Mucosa of gallbladder (tissue), 1 donor: ENCODE measurements at regions not wholly inside any gene's neighbourhood (a gene's known extent, or its start where the extent isn't known, plus 50 kb on each side); places are given as distances from the start of the nearest gene placed in this dataset.

Experiments used
- DNase-seq: peaks from one replicate; pipeline ENCODE4 v3.0.0-alpha.2; 2020; ENCODE audit warnings: low spot score
- donor health status: DM: no; HTN: no; CAD: no.

DNA sequence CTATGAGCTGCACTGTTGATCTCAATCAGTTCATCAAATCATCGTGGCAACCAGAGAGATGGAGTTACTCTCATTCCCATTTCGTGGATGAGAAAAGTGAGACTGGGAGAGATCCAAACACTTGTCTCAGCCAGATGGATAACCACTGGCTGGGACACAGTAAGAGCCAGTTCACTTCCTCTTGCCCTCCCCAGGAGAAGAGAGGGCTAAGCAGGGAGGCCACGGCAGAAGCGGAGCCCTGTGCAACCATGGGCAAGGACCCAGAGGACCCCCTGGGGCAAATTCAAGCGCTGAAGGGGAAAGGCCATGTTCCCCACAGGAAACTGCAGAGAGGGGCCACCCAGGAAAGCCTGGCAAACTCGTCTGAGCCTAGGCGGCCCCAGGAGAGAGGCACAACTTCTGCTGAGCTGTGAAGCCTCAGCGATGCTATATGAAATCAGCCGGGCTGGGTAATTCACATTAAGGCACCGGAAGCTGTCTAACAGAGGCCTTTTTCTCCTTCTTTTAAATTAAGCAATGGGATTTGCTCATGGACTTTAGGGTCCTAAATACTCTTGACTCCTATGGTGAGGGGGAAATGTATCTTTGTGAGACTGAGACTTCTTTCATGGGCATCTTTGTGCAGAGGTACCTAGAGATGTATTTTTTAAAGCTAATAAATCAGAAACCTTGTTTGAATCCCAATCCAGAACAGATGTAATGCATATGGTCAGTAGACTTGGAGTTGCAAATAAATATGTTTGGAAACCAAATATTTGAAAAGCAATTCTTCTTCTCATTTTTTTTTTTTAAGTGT is 137.1 kb upstream of the SMIM23 start:
- DNase-seq = no peak

DNA sequence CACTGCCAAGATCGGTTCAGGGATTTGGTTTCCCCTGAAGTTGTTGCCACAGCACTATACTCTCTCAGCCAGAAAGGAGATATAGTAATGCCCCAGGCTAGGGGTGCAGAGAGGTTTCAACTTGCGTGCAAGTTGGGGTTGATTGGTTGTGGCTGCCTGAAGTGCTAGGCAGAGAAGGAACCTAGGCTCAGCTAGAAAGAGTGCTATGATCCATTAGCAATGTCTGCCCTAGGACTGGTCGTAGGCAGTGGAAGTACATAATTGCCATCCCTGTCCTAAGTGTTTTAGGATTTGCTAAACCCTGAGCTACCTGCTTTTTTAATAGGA is 136.6 kb upstream of the SMIM23 start:
- DNase-seq = no peak

DNA sequence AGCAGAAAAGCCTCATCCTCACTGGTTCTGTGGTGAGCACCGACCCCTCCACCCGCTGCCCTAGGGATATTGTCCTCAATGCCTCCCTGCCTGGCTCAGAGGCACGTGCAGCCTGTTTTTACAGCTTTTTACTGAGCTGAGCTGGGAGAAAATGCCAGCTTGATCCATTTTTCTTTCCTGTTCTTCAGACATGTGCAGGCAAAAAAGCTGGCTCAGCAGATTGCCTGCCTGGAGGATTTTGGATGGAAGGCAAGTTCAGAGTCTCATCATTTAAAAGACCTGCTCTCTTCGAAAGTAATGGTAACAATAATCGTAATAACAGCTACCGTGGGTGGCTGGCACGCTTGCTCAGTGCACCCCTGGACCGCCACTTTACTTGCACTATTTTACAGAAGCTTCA is 135.0 kb upstream of the SMIM23 start:
- DNase-seq = no peak

DNA sequence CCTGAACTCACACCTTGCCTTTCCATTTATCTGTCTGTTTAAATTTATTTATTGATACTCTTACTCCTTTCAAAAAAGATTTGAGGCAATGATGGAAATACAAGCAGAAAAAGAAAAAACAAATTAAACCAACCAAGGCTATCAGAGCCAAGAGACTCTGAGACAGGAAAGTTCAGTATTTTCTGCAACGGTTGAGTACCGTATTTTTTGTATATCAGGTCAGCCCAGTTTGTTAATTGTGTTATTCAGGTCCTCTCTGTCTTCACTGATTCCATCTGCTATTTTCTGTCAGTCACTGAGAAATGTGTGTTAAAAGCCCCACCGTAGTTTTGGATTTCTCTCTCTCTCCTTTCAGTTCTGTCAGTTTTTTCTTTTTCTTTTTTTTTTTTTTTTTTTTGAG is 134.5 kb upstream of the SMIM23 start:
- DNase-seq = no peak

DNA sequence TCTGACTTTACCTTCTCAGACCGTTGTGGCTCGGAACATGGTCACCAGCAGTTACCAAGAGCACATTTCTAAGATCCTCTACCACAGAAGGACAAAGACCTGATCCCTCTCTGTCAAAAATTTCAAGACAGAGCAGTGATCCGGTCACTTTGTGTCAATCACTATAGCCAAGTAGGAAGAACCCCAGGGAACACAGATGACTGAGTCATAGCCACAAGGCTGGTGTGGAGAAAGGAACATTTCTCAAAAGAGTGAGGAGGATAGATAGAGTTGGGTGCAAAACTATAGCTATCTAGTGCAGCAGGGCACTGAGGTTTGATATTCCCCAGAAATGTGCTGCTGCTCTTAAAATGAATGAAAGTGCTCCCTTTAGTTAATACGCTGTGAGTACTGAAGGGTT is 130.7 kb upstream of the SMIM23 start:
- DNase-seq = no peak

DNA sequence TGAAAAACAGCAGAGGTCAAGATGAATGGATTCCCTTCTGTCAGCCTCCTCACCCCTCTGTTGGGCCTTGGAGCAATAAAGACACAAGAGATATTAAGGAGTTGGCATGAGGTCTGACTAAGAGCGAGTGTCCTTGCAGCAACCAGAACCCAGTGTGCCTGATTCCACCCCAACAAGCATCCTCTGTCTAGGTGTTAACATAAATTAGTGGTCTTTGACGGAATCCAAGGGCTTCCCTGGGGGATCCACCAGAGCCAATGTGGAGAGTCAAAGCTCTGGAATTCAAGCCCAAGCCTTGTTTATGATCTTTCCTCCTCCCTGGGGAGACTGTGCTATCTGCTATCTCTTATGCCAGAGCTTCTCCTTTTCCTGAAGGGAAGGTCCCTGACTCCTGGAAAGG is 128.1 kb upstream of the SMIM23 start:
- no peak for DNase-seq

DNA sequence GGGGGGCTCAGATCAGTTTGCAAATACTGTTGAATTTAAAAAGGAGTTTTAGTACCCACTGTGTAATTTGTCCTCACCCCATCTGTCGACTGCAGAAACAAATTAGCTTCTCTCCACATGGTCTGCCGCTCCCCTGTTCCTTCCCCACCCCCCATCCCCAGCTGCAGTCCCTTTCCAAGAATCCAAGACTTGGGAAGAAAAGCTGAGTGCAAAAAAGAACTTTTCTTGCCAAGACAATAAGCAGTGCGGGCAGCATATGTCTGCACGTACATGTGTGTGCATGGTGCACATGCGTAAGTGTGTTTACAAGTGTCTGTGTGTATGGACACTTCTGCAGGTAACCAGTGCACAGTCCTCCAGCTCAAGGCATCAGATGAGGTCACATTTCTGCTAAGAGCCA is 125.7 kb upstream of the SMIM23 start:
- DNase-seq = no peak

DNA sequence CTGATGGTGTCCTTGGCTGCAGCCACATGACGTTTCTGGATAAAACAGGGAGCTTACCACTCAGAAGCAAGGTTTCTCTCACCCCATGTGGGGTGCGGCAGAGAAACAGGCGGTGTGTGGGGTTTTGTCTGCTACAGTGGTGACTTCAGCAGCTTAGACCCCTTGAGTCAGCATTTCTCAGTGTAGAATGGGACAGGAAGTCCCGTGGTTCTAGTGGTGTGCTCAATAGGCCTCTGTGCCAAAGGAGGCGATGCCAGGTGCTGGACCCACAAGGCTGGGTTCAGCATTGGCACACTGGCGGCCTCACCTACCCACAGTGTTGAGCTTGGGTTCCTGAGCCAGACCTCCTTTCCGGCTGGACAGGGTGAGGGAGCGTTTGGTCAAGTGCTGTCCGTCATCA is 125.2 kb upstream of the SMIM23 start:
- no peak for DNase-seq

DNA sequence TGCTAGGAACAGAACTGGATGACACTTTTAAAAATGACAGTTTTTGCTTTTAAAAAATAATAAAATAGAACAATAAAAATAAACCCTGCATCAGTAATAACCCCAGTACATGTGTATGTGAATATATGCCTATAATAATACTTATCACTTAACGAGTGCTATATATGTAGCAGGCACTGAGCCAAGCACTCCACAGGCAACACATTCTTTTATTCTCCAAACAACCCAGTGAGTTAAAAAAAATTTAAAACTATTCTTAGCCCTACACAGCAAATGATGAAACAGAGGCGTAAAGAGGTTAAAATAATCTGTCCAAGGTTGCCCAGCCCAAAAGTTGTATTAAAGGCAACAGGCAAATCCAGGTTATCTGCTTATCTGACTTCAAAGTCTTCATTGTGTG is 124.5 kb upstream of the SMIM23 start:
- DNase-seq = no peak

DNA sequence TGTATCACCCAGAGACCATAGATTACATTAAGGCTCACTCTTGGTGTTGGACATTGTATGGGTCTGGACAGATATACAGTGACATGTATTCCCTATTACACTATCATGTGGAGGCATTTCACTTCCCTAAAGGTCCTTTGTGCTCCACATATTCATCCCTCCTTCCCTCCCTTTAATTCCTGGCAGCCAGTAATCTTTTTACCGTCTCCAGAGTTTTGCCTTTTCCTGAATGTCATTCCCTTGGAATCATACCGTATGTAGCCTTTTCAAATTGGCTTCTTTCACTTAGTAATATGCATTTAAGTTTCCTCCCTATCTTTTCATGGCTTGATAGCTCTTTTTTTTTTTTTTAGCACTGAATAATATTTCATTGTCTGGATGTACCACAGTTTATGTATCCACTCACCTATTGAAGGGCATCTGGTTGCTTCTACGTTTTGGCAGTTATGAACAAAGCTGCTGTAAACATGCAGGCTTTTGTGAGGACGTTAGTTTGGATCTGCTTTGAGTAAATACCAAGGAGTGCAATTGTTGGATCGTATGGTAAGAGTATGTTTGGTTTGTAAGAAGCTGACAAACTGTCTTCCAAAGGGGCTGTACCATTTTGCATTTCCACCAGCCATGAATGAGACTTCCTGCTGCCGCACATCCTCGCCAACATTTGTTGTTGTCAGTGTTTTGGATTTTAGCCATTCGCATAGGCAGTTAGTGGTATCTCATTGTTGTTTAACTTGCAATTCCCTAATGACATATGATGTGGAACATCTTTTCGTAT is 122.1 kb upstream of the SMIM23 start:
- DNase-seq = no peak

DNA sequence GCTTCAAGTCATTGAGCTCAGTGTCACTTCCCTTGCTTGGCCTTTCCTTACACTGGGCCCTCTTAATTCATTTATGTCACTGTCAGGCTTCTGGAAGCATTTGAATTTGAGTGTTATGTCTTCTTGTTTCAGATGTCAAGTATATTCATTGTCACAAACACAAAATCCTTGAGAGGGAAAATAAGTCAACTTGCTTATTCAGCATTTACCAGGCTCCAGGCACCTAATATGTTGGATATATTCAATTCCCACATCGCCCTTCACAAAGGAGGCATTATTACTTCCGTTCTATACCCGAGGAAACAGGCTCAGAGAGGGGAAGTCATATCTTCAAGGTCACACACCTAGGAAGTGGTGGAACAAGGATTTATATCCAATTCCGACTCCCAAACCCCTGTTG is 121.1 kb upstream of the SMIM23 start:
- no peak for DNase-seq

DNA sequence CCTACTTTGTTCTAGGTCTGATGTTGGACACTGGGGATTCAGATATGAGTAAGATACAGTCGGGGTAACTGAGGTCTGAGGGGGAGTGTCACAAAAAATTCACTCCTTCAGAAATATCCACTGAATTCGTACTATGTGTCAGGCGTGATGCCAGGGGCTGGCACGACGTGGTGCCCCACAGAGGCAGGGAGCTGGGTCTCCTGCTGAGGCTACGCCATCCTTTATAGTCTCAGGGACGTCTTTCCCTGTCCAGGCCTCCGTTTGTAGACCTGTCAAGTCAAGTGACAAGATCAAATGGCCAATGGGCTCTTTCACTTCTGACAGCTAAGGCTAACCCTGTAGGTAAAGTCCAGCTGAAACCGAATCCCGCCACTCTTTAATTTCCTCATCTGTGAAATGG is 118.8 kb upstream of the SMIM23 start:
- no peak for DNase-seq

DNA sequence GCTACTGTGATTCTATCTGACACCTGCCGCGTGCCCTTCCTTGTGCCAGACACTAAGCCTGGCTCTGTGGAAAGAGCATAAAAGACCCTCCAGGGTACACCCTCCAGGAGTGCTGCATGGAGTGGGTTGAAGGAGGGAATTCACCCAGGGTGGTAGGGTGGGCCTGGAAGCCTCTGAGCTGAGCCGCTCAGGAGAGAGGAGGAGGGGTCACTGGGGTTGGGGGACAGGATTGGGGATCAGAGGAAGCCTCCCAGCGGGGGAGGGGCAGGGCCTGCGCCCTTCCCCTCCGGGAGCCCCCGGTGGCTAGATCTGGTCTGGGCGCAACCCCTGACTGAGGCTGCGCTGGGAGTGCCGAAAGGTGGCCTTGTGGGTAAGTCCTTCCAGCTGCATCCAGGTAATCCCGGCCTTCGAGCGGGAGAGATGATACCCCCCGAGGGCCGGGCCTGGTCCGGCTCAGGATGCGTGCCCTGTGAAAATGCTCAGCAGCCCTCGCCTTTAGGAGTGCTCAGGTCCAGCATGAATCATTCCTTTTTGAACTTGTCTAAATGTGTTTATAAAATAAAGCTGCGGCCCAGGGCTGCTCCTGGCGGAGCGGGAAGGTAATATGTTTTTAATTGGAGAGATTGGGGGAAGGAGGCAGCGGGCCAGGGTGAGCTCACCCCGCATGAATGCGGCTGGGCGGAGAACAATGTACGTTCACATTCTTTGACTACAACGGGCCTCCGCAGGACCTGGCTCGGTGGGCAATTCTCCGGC is 118.1 kb upstream of the SMIM23 start:
- DNase-seq = no peak

DNA sequence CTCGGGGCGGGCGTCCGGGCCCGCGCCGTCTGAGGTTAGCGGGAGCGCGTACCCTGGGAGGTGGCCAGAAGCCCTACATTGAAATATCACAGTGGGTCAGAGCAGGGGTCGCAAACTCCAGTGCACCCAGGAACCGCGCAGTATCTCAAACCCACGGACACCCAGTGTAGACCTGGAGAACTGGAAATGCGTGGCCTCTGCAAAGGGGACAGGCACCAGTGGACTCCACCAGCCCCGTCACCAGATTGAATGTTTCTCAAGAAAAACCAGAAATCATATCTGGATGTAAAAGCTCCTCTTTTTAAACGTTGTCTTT is 117.6 kb upstream of the SMIM23 start:
- DNase-seq = no peak

DNA sequence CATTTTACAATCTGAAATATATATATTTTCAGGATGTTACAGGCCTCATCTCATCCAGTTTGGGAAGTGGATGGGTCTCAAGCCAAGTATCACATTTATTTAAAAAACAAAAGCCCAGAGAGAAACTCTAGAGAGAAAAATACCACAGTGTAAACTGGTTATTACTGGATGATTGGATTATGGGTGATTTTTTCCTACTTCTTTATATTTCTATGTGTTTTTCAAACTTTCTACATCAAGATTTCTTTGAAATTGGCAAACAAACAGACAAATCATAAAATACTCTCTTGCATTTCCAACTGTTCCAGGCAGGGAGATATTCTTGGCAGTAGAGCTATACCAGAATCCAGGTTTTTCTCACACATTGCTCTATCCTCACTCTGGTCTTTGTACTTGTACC is 116.0 kb upstream of the SMIM23 start:
- no peak for DNase-seq

DNA sequence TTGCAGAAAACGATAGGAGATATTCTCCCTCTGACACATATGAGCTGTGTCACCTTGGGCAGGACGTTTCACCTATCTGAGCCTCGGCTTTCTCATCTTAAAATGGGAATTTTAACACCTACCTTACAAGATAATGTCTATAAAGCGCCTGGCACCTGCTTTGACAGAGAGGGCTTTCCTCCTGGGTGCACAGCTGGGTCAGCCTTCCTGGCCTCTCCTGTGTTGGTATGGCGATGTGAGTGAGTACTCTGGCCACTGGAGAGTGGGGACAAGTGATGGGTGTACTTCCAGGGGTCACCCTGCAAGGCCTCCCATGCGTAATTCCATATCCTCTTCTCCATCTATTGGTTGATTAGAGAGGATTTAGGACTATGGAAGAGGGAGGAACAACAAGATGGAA is 113.1 kb upstream of the SMIM23 start:
- DNase-seq = no peak

DNA sequence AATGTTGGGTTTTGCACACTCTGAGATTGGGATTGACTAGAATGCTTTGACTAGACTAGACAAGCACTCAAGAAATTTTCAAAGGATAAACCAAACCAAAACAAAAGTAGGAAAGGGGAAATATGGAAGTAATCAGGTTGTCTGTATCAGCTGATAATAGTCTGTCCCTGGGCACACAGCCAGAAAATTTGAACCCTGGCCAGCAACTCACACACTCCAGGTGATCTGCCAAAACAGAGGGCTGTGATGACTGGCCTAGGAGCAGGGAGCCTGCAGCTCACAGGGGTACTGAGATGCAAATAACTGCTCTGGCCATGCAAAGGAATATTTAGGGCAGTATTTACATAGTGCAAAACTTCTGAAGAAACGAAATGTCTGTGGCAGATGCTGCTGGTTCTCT is 112.3 kb upstream of the SMIM23 start:
- DNase-seq = no peak

DNA sequence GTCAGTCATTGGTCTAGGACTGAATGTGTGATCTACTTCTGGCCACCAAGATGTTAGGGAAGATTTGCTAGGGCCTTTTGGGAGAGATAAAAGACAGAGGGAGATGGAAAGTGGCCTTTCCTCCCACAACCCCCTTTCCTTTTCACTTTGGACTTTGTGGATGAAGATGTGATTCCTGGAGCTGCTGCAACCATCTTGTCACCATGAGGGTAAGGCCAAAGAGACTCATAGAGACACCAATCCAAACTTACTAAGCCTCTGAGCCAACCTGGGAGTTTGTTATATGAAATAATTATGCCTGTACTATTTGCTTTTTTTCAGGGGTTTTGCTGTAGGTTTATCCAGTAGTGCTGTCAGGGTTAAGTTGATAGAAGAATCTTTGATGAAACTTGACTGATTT is 111.8 kb upstream of the SMIM23 start:
- no peak for DNase-seq

DNA sequence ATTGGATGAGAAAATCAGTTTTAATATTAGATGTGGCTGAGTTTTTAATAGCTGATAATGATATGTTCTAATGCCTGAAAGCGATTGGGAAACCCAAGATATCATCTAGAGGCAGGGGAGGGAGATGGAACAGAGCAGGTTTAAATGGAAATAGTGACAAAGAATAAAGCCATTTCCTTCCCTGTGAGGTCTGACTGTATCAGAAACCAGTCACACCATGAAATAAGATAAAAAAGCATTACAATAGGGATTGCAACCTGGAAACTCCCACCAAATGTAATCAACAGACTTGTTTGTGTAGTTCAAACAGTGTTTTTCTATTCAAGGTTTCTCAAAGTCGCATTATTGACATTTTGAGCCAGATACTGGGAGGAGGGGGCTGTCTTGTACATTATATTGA is 110.1 kb upstream of the SMIM23 start:
- no peak for DNase-seq

DNA sequence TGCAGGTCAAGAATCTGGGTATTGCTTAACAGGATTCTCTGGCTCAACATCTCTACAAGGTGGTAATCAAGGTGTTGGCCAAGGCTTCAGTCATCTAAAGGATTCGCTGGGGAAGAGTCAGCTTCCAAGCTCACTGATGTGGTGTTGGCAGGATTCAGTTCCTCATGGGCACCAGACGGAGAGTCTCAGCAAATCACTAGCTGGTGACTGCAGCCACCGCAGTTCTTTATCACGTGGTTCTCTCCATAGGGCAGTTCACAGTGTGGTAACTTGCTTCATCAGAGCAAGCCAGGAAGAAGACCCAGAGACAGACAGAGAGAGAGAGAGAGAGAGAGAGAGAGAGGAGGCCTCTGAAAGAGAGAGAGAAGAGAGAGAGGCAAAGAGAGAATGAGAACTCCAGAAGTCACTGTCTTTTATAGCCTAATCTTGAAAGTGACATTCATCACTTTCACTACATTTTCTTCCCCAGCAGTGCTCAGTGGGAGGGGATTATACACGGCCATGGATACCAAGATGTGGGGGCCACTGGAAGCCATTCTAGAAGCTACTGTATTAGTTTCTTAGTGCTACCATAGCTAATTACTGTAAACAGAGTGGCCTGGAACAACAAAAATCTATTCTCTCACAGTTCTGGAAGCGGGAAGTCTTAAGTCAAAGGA is 109.2 kb upstream of the SMIM23 start:
- DNase-seq = peak; percentile 17

DNA sequence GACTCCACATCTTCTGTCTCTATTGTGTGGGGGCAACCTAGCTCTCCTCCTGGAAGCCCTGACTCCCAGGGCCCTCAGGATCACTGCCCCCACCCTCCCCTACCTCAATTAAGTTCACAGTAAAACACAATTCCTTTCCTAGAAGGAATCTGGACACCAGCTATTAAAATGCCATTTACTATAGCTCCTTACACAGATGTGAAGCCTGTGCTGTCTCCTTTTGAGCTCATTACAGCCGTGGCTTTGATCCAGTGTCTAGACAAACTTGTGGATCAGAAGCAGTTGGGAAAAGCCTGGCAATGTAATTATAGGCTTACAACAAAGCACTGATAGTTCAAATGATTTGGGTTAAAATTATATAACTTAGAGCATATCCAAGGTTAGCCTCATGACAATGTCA is 107.0 kb upstream of the SMIM23 start:
- no peak for DNase-seq

DNA sequence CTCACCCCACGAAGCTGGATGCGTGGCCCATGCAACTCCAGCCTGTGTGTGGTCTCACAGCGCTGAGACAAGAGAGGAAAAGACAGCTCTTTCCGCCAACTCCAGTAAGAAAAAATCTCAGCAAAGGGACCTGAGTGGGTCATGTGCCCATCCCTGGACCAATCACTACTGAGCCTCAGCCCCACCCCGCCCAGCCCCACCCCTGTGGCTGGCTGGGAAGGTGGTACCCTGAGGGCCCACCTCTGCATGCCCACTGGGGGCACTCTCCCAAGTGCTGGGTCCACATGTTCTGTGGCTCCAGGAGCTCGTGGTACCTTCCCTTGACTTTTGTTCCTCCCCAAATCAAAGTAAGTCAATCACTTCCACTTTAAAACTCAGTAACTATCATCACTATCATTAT is 105.1 kb upstream of the SMIM23 start:
- DNase-seq = no peak

DNA sequence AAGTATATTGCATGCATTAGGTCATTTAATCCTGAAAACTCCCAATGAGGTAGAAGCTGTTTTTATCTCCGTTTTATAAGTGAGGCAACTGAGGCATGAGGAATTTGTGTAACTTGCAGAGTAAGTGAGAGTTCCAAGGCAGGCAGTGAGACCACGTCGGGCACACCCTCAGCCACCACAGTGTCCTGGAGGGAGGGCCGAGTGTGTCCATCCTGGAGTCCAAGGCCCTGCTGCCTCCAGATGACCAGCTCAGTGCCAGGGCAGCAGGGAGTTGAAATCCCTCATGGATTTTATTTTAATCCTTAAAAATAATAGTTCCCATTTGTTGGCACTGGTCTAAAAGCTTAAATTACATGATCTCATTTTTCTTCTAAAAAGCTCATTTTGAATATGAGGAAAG is 104.6 kb upstream of the SMIM23 start:
- no peak for DNase-seq
